GM19455 (cell line): ENCODE measurements at regions not wholly inside any gene's neighbourhood (a gene's known extent, or its start where the extent isn't known, plus 50 kb on each side); places are given as distances from the start of the nearest gene placed in this dataset.
"Not testable (repeated sequence)": the region's sequence is repeated elsewhere in the genome, so short reads cannot be mapped to it uniquely, and the experiment has no call there.

Source experiments
- ATAC-seq: cut with Tn5 transposase; IDR thresholded peaks from one replicate; pipeline ENCODE4 v1.9.1; 2021; ENCODE audit not compliant: unreplicated experiment

GRCh38 chr6:102832021-102832420 lies 1438.5 kb downstream of the GRIK2 start:
- no peak for ATAC-seq

- no peak for ATAC-seq
Measured at GRCh38 chr6:102820098-102820497, 1426.6 kb downstream of the GRIK2 start.

- ATAC-seq: no peak
Measured at GRCh38 chr6:102815207-102815606, 1421.7 kb downstream of the GRIK2 start.

GRCh38 chr6:102813489-102814275 lies 1420.2 kb downstream of the GRIK2 start:
- ATAC-seq: no peak

- ATAC-seq: no peak
Measured at GRCh38 chr6:102812242-102812641, 1418.7 kb downstream of the GRIK2 start.

GRCh38 chr6:102808944-102809505 lies 1415.5 kb downstream of the GRIK2 start:
- ATAC-seq: not testable (repeated sequence)

GRCh38 chr6:102799051-102799450 lies 1405.5 kb downstream of the GRIK2 start:
- no peak for ATAC-seq

GRCh38 chr6:102798636-102799035 lies 1405.1 kb downstream of the GRIK2 start:
- ATAC-seq: no peak

- ATAC-seq: no peak
Measured at GRCh38 chr6:102793752-102794151, 1400.2 kb downstream of the GRIK2 start.

- no peak for ATAC-seq
Measured at GRCh38 chr6:102774326-102774725, 1380.8 kb downstream of the GRIK2 start.

GRCh38 chr6:102773636-102774035 lies 1380.1 kb downstream of the GRIK2 start:
- ATAC-seq: no peak

- no peak for ATAC-seq
Measured at GRCh38 chr6:102766963-102767362, 1373.5 kb downstream of the GRIK2 start.

GRCh38 chr6:102764317-102764716 lies 1370.8 kb downstream of the GRIK2 start:
- no peak for ATAC-seq

GRCh38 chr6:102763891-102764290 lies 1370.4 kb downstream of the GRIK2 start:
- ATAC-seq: no peak

GRCh38 chr6:102761872-102762271 lies 1368.4 kb downstream of the GRIK2 start:
- no peak for ATAC-seq

- no peak for ATAC-seq
Measured at GRCh38 chr6:102759415-102759814, 1365.9 kb downstream of the GRIK2 start.

- not testable (repeated sequence) for ATAC-seq
Measured at GRCh38 chr6:102758536-102758935, 1365.0 kb downstream of the GRIK2 start.

- no peak for ATAC-seq
Measured at GRCh38 chr6:102749210-102749971, 1355.9 kb downstream of the GRIK2 start.

GRCh38 chr6:102746941-102747340 lies 1353.4 kb downstream of the GRIK2 start:
- no peak for ATAC-seq

GRCh38 chr6:102742754-102743356 lies 1349.3 kb downstream of the GRIK2 start:
- ATAC-seq: no peak

- ATAC-seq: no peak
Measured at GRCh38 chr6:102742028-102742427, 1348.5 kb downstream of the GRIK2 start.
